Fibroblast of lung (primary cell): ENCODE measurements at regions not wholly inside any gene's neighbourhood (a gene's known extent, or its start where the extent isn't known, plus 50 kb on each side); places are given as distances from the start of the nearest gene placed in this dataset.

ENCODE experiments used
- CTCF ChIP-seq, 2 donors: IDR thresholded peaks in 1 of 2; conservative IDR thresholded peaks in 1 of 2; 1 replicate in 1 of 2; 2 replicates in 1 of 2; pipeline ENCODE4 v1.5.1; 2011 to 2012; ENCODE audit warnings: low read length in 2 of 2, control low read depth in 1 of 2, inconsistent platforms in 1 of 2, low read depth in 1 of 2, mild to moderate bottlenecking in 1 of 2
- EZH2 ChIP-seq: IDR thresholded peaks from 2 replicates; pipeline ENCODE4 v1.5.1; 2012; ENCODE audit warnings: low read length, control low read depth, mild to moderate bottlenecking; ENCODE audit errors: missing control alignments

GRCh38 chr10:43945908-43946307 is 297.2 kb upstream of the ZNF32 start:
- TF ChIP-seq EZH2 (no peak), CTCF (conservative IDR thresholded peaks at IDR 0.05 in 1 of 2, IDR thresholded peaks at IDR 0.05 in 1 of 2; ENCODE audit: low read depth in 1 of 2, low read length in 2 of 2) (no peak)
